HFF-Myc (cell line): ENCODE measurements at regions not wholly inside any gene's neighbourhood (a gene's known extent, or its start where the extent isn't known, plus 50 kb on each side); places are given as distances from the start of the nearest gene placed in this dataset.

Experiments used
- DNase-seq: peaks from one replicate; pipeline ENCODE4 v3.0.0-alpha.2; 2011; ENCODE audit warnings: low read depth; ENCODE audit errors: extremely low read depth
- H3K4me3 ChIP-seq: replicated peaks from 2 replicates; pipeline ENCODE4 v1.5.1; 2011; ENCODE audit warnings: low read depth, mild to moderate bottlenecking, control low read depth, low read length
- TF ChIP-seq, protein P1 (sequence below): IDR thresholded peaks from 2 replicates; pipeline ENCODE4 v1.5.1; 2012; ENCODE audit warnings: mild to moderate bottlenecking, low read depth, low read length, control low read depth; ENCODE audit errors: missing control alignments

DNA sequence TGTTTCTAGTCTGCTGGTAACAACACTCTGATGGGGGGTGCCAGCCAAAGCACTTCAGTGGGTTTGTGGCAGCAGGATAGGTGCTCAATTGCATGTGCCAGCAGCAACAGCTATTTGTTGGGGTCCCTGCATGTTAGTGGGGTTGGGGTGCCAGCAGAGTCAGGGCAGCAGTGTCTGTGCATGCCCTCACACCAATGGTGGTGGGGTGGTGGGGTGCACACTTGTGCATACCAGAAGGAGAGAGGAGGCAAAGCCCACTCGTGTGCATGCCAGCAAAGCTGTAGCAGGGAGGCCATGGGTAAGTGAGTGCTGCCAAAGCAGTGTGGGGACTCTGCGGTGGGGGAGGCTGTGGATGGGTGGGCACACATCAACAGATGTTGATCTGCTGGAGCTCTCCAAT, 232.2 kb downstream of the GABRG2 start:
- H3K4me3 ChIP-seq: no peak overlapping the region
- DNase-seq: no peak
- TF ChIP-seq, protein P1, sequence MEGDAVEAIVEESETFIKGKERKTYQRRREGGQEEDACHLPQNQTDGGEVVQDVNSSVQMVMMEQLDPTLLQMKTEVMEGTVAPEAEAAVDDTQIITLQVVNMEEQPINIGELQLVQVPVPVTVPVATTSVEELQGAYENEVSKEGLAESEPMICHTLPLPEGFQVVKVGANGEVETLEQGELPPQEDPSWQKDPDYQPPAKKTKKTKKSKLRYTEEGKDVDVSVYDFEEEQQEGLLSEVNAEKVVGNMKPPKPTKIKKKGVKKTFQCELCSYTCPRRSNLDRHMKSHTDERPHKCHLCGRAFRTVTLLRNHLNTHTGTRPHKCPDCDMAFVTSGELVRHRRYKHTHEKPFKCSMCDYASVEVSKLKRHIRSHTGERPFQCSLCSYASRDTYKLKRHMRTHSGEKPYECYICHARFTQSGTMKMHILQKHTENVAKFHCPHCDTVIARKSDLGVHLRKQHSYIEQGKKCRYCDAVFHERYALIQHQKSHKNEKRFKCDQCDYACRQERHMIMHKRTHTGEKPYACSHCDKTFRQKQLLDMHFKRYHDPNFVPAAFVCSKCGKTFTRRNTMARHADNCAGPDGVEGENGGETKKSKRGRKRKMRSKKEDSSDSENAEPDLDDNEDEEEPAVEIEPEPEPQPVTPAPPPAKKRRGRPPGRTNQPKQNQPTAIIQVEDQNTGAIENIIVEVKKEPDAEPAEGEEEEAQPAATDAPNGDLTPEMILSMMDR: no peak

DNA sequence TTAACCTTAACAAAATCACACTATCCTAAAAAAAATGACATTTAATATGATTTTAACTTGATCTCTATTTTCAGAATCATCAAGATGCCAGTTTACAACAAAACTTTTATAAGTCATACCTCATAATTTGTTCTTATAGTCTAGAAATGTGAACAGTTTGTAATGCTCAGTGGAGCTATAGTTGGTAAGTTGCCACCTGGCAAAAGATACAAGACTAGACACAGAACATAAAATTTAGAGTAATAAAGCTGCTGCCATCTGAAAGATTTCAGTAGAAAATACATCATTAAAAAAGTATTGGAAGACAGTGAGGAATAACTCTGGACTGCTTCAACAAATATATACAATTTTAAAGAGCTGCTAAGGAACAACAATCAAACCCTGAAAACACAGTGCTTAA, 233.8 kb downstream of the GABRG2 start:
- DNase-seq: no peak
- TF ChIP-seq, protein P1: no peak
- H3K4me3 ChIP-seq: no peak overlapping the region

DNA sequence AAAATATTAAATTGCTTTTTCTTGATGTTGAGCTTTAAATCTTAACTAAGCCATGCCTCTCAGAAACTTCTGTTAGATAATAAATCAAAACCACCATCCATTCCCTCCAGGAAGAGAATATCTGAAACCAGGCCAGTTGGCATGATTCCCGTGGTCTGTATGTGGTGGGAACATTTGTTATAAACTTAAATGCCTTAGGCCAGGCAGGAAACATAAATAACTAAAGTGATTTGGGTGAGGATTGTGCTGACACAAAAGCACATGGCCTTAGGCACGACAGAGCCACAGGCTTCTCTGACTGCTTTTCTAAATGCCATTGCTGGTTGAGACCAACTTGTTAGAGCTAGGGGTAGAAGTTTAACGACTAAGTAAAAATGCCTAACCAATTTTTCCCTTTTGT, 255.9 kb downstream of the GABRG2 start:
- no peak for DNase-seq
- TF ChIP-seq, protein P1: no peak
- no peak overlapping the region for H3K4me3 ChIP-seq

DNA sequence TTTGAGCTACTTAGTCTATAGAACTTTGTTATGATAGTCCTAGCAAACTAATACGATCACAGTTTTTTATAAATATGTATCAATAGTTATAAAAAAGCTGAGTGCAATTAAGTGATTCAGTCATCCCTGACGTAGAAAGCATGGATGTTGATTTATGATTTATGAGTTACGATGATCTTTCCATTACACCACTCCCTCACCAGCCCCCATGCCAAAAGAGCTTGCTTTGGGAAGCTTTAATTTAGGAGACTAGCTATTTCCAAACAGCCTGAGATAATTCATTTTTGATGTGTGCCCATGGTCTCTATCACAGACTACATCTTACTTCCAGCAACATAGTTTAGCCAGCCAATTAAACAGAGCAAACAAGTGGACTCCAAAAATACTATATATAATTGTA, 256.8 kb downstream of the GABRG2 start:
- TF ChIP-seq, protein P1: no peak
- no peak for DNase-seq
- H3K4me3 ChIP-seq: no peak overlapping the region

DNA sequence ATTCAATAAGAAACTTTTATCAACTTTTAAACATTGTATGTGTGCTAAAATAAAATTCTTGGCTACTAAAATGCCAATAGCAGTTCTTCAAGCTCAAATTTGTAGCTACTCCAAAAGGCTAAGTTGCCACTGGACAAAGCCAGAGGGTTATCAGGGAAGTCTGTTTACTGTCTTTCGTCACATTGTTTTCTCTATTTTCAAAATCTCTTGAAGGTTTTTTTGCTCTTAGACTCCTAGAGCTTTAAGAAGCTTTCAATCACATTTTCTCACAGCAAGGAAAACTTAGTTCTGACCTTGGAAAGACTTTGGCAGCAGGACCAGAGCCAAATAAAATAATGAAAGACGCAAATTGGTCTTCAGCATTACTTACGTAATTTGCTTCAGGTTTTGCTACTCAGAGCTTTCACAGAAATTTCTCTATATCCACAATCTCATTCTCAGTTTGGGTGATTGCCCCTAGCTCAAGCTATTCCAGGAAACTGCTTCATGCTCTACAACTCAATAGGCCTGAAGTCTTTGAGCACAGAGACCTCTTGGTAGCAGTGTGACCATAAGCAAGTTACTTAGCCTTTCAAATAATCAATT, 257.7 kb downstream of the GABRG2 start:
- TF ChIP-seq, protein P1: no peak
- H3K4me3 ChIP-seq: no peak overlapping the region
- no peak for DNase-seq

DNA sequence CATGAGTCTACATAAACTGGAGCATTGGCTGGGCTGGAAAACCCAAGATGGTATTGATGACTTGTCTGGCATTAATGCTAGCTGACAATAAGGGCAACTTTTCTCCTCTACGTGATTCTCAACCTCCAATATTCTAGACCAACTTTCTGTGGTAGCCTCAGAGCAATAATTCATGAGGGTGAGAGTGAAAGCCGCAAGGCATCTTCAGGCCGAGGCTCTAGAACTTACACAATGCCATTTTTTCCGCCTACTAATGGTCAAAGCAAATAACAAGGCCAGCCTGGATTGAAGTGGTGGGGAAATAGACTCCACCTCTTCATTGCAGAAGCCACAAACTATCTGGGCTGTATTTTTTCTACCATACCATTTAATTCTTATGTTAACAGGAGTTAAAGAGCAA, 267.4 kb downstream of the GABRG2 start:
- H3K4me3 ChIP-seq: no peak overlapping the region
- TF ChIP-seq, protein P1: no peak
- DNase-seq: no peak

DNA sequence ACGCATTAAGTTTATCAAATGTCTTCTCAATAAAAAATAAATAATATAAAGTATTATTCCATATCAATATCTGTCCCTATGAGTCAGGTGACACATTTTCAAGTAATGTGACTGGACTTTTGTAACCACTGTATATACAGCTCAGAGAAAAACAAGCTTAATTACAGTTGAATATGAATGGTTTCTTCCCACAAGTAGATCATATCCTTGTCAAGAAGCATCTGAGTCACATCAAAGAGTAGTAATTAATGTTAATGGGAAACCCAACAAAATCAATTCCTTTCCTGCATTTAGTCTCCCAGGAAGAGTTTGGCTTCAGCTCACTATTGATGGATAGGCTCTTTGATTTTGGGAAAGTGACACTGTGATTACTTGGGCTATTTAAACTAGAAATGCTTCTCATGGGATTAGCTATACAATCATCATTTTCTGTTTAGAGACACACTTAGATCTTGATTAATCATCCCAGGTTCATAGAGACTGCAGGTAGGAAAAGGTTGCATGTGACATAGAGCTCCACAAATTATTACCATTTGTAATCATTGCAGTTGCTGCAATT, 292.9 kb downstream of the GABRG2 start:
- DNase-seq: no peak
- H3K4me3 ChIP-seq: no peak overlapping the region
- TF ChIP-seq, protein P1: no peak
